Karpas-422 (cell line): ENCODE measurements at regions not wholly inside any gene's neighbourhood (a gene's known extent, or its start where the extent isn't known, plus 50 kb on each side); places are given as distances from the start of the nearest gene placed in this dataset.

ENCODE experiments used
- DNase-seq: peaks from one replicate; pipeline ENCODE4 v3.0.0-alpha.2; 2015
- H2AFZ ChIP-seq: fragments of 200-600 bp; sonication (generic); 2 replicates; pipeline ENCODE4 v1.6.1; 2014; ENCODE audit warnings: antibody characterized with exemption, low read length, mixed read lengths
- H3K27ac ChIP-seq: fragments of 200-600 bp; sonication (generic); 2 replicates; pipeline ENCODE4 v1.5.1; 2014; ENCODE audit warnings: mild to moderate bottlenecking, low read length, moderate library complexity
- H3K27me3 ChIP-seq: fragments of 200-600 bp; sonication (generic); 2 replicates; pipeline ENCODE4 v1.6.1; 2014; ENCODE audit warnings: low read length, mixed read lengths
- H3K36me3 ChIP-seq: fragments of 200-600 bp; sonication (generic); 2 replicates; pipeline ENCODE4 v1.6.1; 2014; ENCODE audit warnings: low read length, mixed read lengths; ENCODE audit not compliant: insufficient read depth
- H3K4me1 ChIP-seq: fragments of 200-600 bp; sonication (generic); 2 replicates; pipeline ENCODE4 v1.6.1; 2014; ENCODE audit warnings: mild to moderate bottlenecking, low read length, mixed read lengths
- H3K4me2 ChIP-seq: fragments of 200-600 bp; sonication (generic); 2 replicates; pipeline ENCODE4 v1.6.1; 2014; ENCODE audit warnings: low read length, low read depth, mild to moderate bottlenecking; ENCODE audit not compliant: poor library complexity, severe bottlenecking
- H3K4me3 ChIP-seq: fragments of 200-600 bp; sonication (generic); 2 replicates; pipeline ENCODE4 v1.5.1; 2014; ENCODE audit warnings: mild to moderate bottlenecking, antibody characterized with exemption, low read length, mixed read lengths
- H3K79me2 ChIP-seq: fragments of 200-600 bp; sonication (generic); 2 replicates; pipeline ENCODE4 v1.6.1; 2014; ENCODE audit warnings: mild to moderate bottlenecking, low read length, mixed read lengths
- H3K9ac ChIP-seq: fragments of 200-600 bp; sonication (generic); 2 replicates; pipeline ENCODE4 v1.6.0; 2014; ENCODE audit warnings: low read length
- H3K9me2 ChIP-seq: fragments of 200-600 bp; sonication (generic), shearing (Covaris generic); replicated peaks from 2 replicates; pipeline ENCODE4 v1.6.0; 2014; ENCODE audit warnings: mild to moderate bottlenecking, low read length, moderate library complexity; ENCODE audit not compliant: insufficient read depth
- H3K9me3 ChIP-seq: fragments of 300-700, 200-600 bp; sonication (generic); 2 replicates; pipeline ENCODE4 v1.6.1; 2014; ENCODE audit warnings: low read length, mixed read lengths
- H4K20me1 ChIP-seq: fragments of 200-600 bp; sonication (generic); 2 replicates; pipeline ENCODE4 v1.6.1; 2014; ENCODE audit warnings: mild to moderate bottlenecking, antibody characterized with exemption, low read length, low read depth; ENCODE audit not compliant: insufficient read depth

GRCh38 chr7:67760971-67761370 is 764.3 kb downstream of the TYW1 start:
- H3K79me2 ChIP-seq: no peaks in the 10 kb centered on the region

GRCh38 chr7:67762516-67762915 is 765.9 kb downstream of the TYW1 start:
- H4K20me1 ChIP-seq: no peaks in the 10 kb centered on the region
- H3K9me3 ChIP-seq: no peaks in the 10 kb centered on the region
- H3K79me2 ChIP-seq: no peaks in the 10 kb centered on the region
- DNase-seq: no peak
- no peak overlapping the region for H2AFZ ChIP-seq
- no peak overlapping the region for H3K9ac ChIP-seq
- no peaks in the 10 kb centered on the region for H3K4me1 ChIP-seq
- no peak overlapping the region for H3K27ac ChIP-seq
- no peaks in the 10 kb centered on the region for H3K36me3 ChIP-seq
- no peak overlapping the region for H3K4me3 ChIP-seq
- no peak overlapping the region for H3K4me2 ChIP-seq
- H3K27me3 ChIP-seq: no peaks in the 10 kb centered on the region
- H3K9me2 ChIP-seq: no peaks in the 10 kb centered on the region

More at GRCh38 chr7:67760971-67761370, 764.3 kb downstream of the TYW1 start:
- no peaks in the 10 kb centered on the region for H3K9me3 ChIP-seq
- no peak overlapping the region for H3K27ac ChIP-seq
- H3K9me2 ChIP-seq: no peaks in the 10 kb centered on the region
- no peak for DNase-seq
- no peak overlapping the region for H3K9ac ChIP-seq
- no peaks in the 10 kb centered on the region for H3K4me1 ChIP-seq
- H3K36me3 ChIP-seq: no peaks in the 10 kb centered on the region
- no peaks in the 10 kb centered on the region for H4K20me1 ChIP-seq
- no peak overlapping the region for H2AFZ ChIP-seq
- H3K4me3 ChIP-seq: no peak overlapping the region
- H3K27me3 ChIP-seq: no peaks in the 10 kb centered on the region
- H3K4me2 ChIP-seq: no peak overlapping the region

- H4K20me1 ChIP-seq: no peaks in the 10 kb centered on the region
- no peak overlapping the region for H3K9ac ChIP-seq
- H3K27ac ChIP-seq: no peak overlapping the region
These were observed 767.7 kb downstream of the TYW1 start for GRCh38 chr7:67764289-67764688.

GRCh38 chr7:67765481-67766175 is 769.0 kb downstream of the TYW1 start:
- Histone ChIP-seq H2AFZ (no peak overlapping the region), H3K4me2 (no peak overlapping the region), H3K4me1 (no peaks in the 10 kb centered on the region), H3K36me3 (no peaks in the 10 kb centered on the region), H4K20me1 (no peaks in the 10 kb centered on the region), H3K9me3 (no peaks in the 10 kb centered on the region), H3K79me2 (no peaks in the 10 kb centered on the region), H3K27ac (no peak overlapping the region), H3K9ac (no peak overlapping the region), H3K27me3 (no peaks in the 10 kb centered on the region), H3K4me3 (no peak overlapping the region), H3K9me2 (no peaks in the 10 kb centered on the region)
- no peak for DNase-seq

More at GRCh38 chr7:67764289-67764688, 767.7 kb downstream of the TYW1 start:
- no peaks in the 10 kb centered on the region for H3K9me2 ChIP-seq
- H2AFZ ChIP-seq: no peak overlapping the region
- no peaks in the 10 kb centered on the region for H3K79me2 ChIP-seq
- no peaks in the 10 kb centered on the region for H3K36me3 ChIP-seq
- no peaks in the 10 kb centered on the region for H3K4me1 ChIP-seq
- no peaks in the 10 kb centered on the region for H3K27me3 ChIP-seq
- no peak overlapping the region for H3K4me3 ChIP-seq
- no peak overlapping the region for H3K4me2 ChIP-seq
- no peaks in the 10 kb centered on the region for H3K9me3 ChIP-seq
- no peak for DNase-seq

GRCh38 chr7:67766906-67767410 is 770.3 kb downstream of the TYW1 start:
- H3K27ac ChIP-seq: no peak overlapping the region
- H2AFZ ChIP-seq: no peak overlapping the region
- no peaks in the 10 kb centered on the region for H3K9me2 ChIP-seq
- H3K4me2 ChIP-seq: no peak overlapping the region
- no peaks in the 10 kb centered on the region for H3K4me1 ChIP-seq
- no peaks in the 10 kb centered on the region for H4K20me1 ChIP-seq
- H3K36me3 ChIP-seq: no peaks in the 10 kb centered on the region
- H3K27me3 ChIP-seq: no peaks in the 10 kb centered on the region
- no peaks in the 10 kb centered on the region for H3K9me3 ChIP-seq
- H3K79me2 ChIP-seq: no peaks in the 10 kb centered on the region
- no peak for DNase-seq
- H3K9ac ChIP-seq: no peak overlapping the region
- H3K4me3 ChIP-seq: no peak overlapping the region

- H3K4me3 ChIP-seq: no peak overlapping the region
- no peak overlapping the region for H3K4me2 ChIP-seq
- no peak overlapping the region for H3K27ac ChIP-seq
- no peak overlapping the region for H2AFZ ChIP-seq
- no peaks in the 10 kb centered on the region for H3K36me3 ChIP-seq
- no peaks in the 10 kb centered on the region for H3K4me1 ChIP-seq
- H3K9ac ChIP-seq: no peak overlapping the region
- H3K79me2 ChIP-seq: no peaks in the 10 kb centered on the region
- no peak for DNase-seq
- no peaks in the 10 kb centered on the region for H3K9me2 ChIP-seq
- no peaks in the 10 kb centered on the region for H3K9me3 ChIP-seq
- H4K20me1 ChIP-seq: no peaks in the 10 kb centered on the region
- no peaks in the 10 kb centered on the region for H3K27me3 ChIP-seq
These were observed 775.4 kb downstream of the TYW1 start for GRCh38 chr7:67771846-67772605.

GRCh38 chr7:67773081-67773480 is 776.4 kb downstream of the TYW1 start:
- no peaks in the 10 kb centered on the region for H3K9me3 ChIP-seq
- DNase-seq: no peak
- no peak overlapping the region for H3K4me3 ChIP-seq
- no peaks in the 10 kb centered on the region for H3K79me2 ChIP-seq
- no peaks in the 10 kb centered on the region for H3K4me1 ChIP-seq
- no peak overlapping the region for H3K27ac ChIP-seq
- no peak overlapping the region for H3K4me2 ChIP-seq
- no peak overlapping the region for H3K9ac ChIP-seq
- no peaks in the 10 kb centered on the region for H3K9me2 ChIP-seq
- H3K27me3 ChIP-seq: no peaks in the 10 kb centered on the region
- no peaks in the 10 kb centered on the region for H4K20me1 ChIP-seq
- no peaks in the 10 kb centered on the region for H3K36me3 ChIP-seq
- no peak overlapping the region for H2AFZ ChIP-seq

- Histone ChIP-seq H2AFZ (no peak overlapping the region), H3K4me1 (no peaks in the 10 kb centered on the region), H3K9ac (no peak overlapping the region), H3K27ac (no peak overlapping the region), H3K9me3 (no peaks in the 10 kb centered on the region), H3K9me2 (no peaks in the 10 kb centered on the region), H3K79me2 (no peaks in the 10 kb centered on the region), H4K20me1 (no peaks in the 10 kb centered on the region), H3K36me3 (no peaks in the 10 kb centered on the region), H3K4me3 (no peak overlapping the region), H3K4me2 (no peak overlapping the region), H3K27me3 (no peaks in the 10 kb centered on the region)
- no peak for DNase-seq
These were observed 780.5 kb downstream of the TYW1 start for GRCh38 chr7:67777119-67777518.
